ENCODE measurements at regions not wholly inside any gene's neighbourhood (a gene's known extent, or its start where the extent isn't known, plus 50 kb on each side); places are given as distances from the start of the nearest gene placed in this dataset.

- POLR2A ChIA-PET = interaction anchor here (0.6 to 0.7 kb wide), 3 partner anchors 12 to 1248 kb away, joined by 3 to 4 read pairs (median 3); no protein-coding TSS in a partner anchor
- Histone ChIP-seq H3K9me1 (ENCODE audit: control insufficient read depth, insufficient read depth, low read length) (no peaks in the 10 kb centered on the region), H3K27me3 (ENCODE audit: control insufficient read depth in 2 of 2, insufficient read depth in 2 of 2, low read length in 2 of 2) (no peaks in the 10 kb centered on the region), H3K36me3 (ENCODE audit: control insufficient read depth, insufficient read depth, low read length) (no peaks in the 10 kb centered on the region), H3K4me1 (replicated peaks in 1 of 2; ENCODE audit: control insufficient read depth in 2 of 2, insufficient read depth in 2 of 2, low read length in 2 of 2) (no peaks in the 10 kb centered on the region; a peak in 1 of 5 replicates), H3K4me2 (ENCODE audit: insufficient read depth, low read length) (peak overlapping the region; percentile 57), H3K4me3 (no peak overlapping the region), H3K27ac (ENCODE audit: extremely low read depth, low read depth, low read length) (no peak overlapping the region), H4K20me1 (replicated peaks; ENCODE audit: control insufficient read depth, insufficient read depth, low read length) (no peaks in the 10 kb centered on the region), H3K79me2 (ENCODE audit: control insufficient read depth, insufficient read depth, low read length) (no peaks in the 10 kb centered on the region), H2AFZ (ENCODE audit: low read depth, low read length) (peak overlapping the region; percentile 75), H3K9me3 (replicated peaks; ENCODE audit: control insufficient read depth, insufficient read depth, low read depth, low read length) (no peaks in the 10 kb centered on the region), H3K9ac (ENCODE audit: insufficient read depth in 1 of 2, low read depth in 2 of 2, low read length in 2 of 2) (no peak overlapping the region)
- FAIRE-seq (peak; percentile 91), ATAC-seq (peak; percentile 99), DNase-seq (ENCODE audit: extremely low read depth in 1 of 4, low spot score in 3 of 4) (peak; percentile 82 to 88 (median 86))
- intact Hi-C loops (cut with micrococcal nuclease) = loop anchor here (5.0 kb wide), 1 partner anchor 249 kb away; no protein-coding TSS in a partner anchor
- WGBS (ENCODE audit: insufficient coverage, low coverage, missing lambda C conversion rate) = 32% methylated on average over 21 of the region's 21 CpGs
- BruUV-seq (replicated peaks) = no TSS peak
- in situ Hi-C loops (cut with MboI) = loop anchor here (5.0 kb wide), 1 partner anchor 244 kb away; no protein-coding TSS in a partner anchor
- CTCF ChIA-PET (ENCODE audit: low intra/inter-chr PET ratio) = interaction anchor here (0.6 to 3.7 kb wide), 7 partner anchors 18 to 711 kb away, joined by 3 to 22 read pairs (median 6); no protein-coding TSS in a partner anchor
- TF ChIP-seq ZNF644 (tag; IDR thresholded peaks at IDR 0.05; ENCODE audit: low read depth) (no peak), THRB (CRISPR knock-in tag; conservative IDR thresholded peaks at IDR 0.05) (no peak), MIER1 (IDR thresholded peaks at IDR 0.05; ENCODE audit: low read depth) (no peak), NR2C1 (IDR thresholded peaks at IDR 0.05) (no peak), NR2C1 (tag; IDR thresholded peaks at IDR 0.05) (no peak), U2AF2 (optimal IDR thresholded peaks at IDR 0.05; ENCODE audit: low read depth, low read length) (no peak), ZBTB33 (CRISPR knock-in tag; IDR thresholded peaks at IDR 0.05) (0 out of 2 replicates have a peak, but pooled peaks have one; percentile 11), LARP7 (IDR thresholded peaks at IDR 0.05) (no peak), XRCC5 (IDR thresholded peaks at IDR 0.05; ENCODE audit: low read depth, low read length) (peak; percentile 76; the same call in 1 of the 2 replicates), ZNF24 (IDR thresholded peaks at IDR 0.05) (no peak), TAF15 (IDR thresholded peaks at IDR 0.05; ENCODE audit: low read depth, low read length) (no peak), FOXJ2 (tag; IDR thresholded peaks at IDR 0.05) (no peak), CHCHD3 (CRISPR knock-in tag; IDR thresholded peaks at IDR 0.05) (no peak), EP400 (IDR thresholded peaks at IDR 0.05) (no peak), ELK3 (CRISPR knock-in tag; IDR thresholded peaks at IDR 0.05) (no peak), PYGO2 (tag; IDR thresholded peaks at IDR 0.05) (no peak), CREM (IDR thresholded peaks at IDR 0.05; ENCODE audit: low read depth) (peak; percentile 53; the same call in 1 of the 2 replicates), CCAR2 (IDR thresholded peaks at IDR 0.05; ENCODE audit: low read depth, low read length) (no peak), NR1H2 (CRISPR knock-in tag; IDR thresholded peaks at IDR 0.05) (no peak), KLF13 (tag; IDR thresholded peaks at IDR 0.05; ENCODE audit: borderline replicate concordance, low read depth) (no peak)
Observed at GRCh38 chr6:3990692-3991491, 88.0 kb downstream of the FAM217A start.
